ENCODE measurements at regions not wholly inside any gene's neighbourhood (a gene's known extent, or its start where the extent isn't known, plus 50 kb on each side); places are given as distances from the start of the nearest gene placed in this dataset.

GRCh38 chr13:77443511-77443910 is 92.0 kb upstream of the SCEL start:
- Mint-ChIP-seq H3K4me3 (no peak overlapping the region), H3K27ac (no peak overlapping the region), H3K4me1 (ENCODE audit: low read depth) (peaks cover 5% of the 10 kb centered on the region), H3K9me3 (ENCODE audit: low read depth) (no peaks in the 10 kb centered on the region), H3K36me3 (no peaks in the 10 kb centered on the region), H3K27me3 (no peaks in the 10 kb centered on the region)

- H3K4me3 Mint-ChIP-seq: no peak overlapping the region
- no peaks in the 10 kb centered on the region for H3K9me3 Mint-ChIP-seq (ENCODE audit: low read depth)
- H3K36me3 Mint-ChIP-seq: no peaks in the 10 kb centered on the region
- no peak overlapping the region for H3K27ac Mint-ChIP-seq
- no peaks in the 10 kb centered on the region for H3K4me1 Mint-ChIP-seq (ENCODE audit: low read depth)
- H3K27me3 Mint-ChIP-seq: no peaks in the 10 kb centered on the region
Measured at GRCh38 chr13:77437267-77437666, 98.2 kb upstream of the SCEL start.

DNA sequence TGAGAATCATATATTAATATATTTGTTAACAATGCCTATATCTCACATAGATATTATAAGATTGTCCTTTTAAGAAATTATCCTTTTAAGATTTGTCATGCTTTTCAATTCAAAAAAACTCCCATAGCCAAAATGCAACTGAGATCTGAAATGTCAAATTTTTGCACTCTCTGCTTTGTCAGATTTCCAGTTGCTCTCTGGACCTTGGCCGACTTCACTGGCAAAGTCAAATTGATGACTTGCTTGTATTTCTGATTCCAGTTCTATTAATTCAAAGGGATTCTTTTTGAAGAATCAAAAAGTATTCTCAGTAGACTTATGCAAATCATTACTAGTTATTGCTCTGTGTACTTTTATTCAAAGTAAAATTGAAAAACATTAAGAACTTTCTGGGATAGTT is 101.2 kb upstream of the SCEL start:
- H3K36me3 Mint-ChIP-seq: peaks cover 2% of the 10 kb centered on the region
- no peaks in the 10 kb centered on the region for H3K4me1 Mint-ChIP-seq (ENCODE audit: low read depth)
- no peak overlapping the region for H3K27ac Mint-ChIP-seq
- no peak overlapping the region for H3K4me3 Mint-ChIP-seq
- H3K9me3 Mint-ChIP-seq (ENCODE audit: low read depth): no peaks in the 10 kb centered on the region
- H3K27me3 Mint-ChIP-seq: no peaks in the 10 kb centered on the region

DNA sequence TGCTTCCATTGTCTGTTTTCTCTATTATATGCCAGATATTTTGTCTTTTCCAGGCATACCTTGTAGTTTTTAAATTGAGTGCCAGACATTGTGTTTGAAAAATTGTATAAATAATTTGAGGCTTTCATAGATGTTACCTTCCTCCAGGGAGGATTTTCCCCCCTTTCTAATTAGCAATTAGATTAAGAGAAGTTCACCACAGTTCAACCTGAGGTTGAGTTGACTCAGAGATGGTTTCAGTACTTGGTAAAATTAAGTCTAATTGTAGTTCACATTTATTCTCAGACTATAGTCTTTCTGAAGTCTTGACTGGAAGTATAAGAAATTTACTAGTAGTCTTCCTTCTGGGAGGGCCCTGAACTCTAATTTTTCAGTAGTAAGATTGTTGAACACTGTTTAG is 104.1 kb upstream of the SCEL start:
- H3K27me3 Mint-ChIP-seq: no peaks in the 10 kb centered on the region

GRCh38 chr13:77430377-77430951 is 103.6 kb upstream of the MYCBP2 start:
- no peak overlapping the region for H3K27ac Mint-ChIP-seq
- H3K4me1 Mint-ChIP-seq (ENCODE audit: low read depth): no peaks in the 10 kb centered on the region
- H3K4me3 Mint-ChIP-seq: no peak overlapping the region

More for the DNA sequence above, 104.1 kb upstream of the SCEL start:
- no peak overlapping the region for H3K4me3 Mint-ChIP-seq
- H3K27ac Mint-ChIP-seq: no peak overlapping the region
- H3K4me1 Mint-ChIP-seq (ENCODE audit: low read depth): no peaks in the 10 kb centered on the region
- no peaks in the 10 kb centered on the region for H3K9me3 Mint-ChIP-seq (ENCODE audit: low read depth)
- H3K36me3 Mint-ChIP-seq: peaks cover 5% of the 10 kb centered on the region

GRCh38 chr13:77429320-77430142 is 102.6 kb upstream of the MYCBP2 start:
- H3K9me3 Mint-ChIP-seq (ENCODE audit: low read depth): no peaks in the 10 kb centered on the region
- no peaks in the 10 kb centered on the region for H3K4me1 Mint-ChIP-seq (ENCODE audit: low read depth)
- H3K4me3 Mint-ChIP-seq: no peak overlapping the region
- H3K27ac Mint-ChIP-seq: no peak overlapping the region
- peaks cover 5% of the 10 kb centered on the region for H3K36me3 Mint-ChIP-seq
- no peaks in the 10 kb centered on the region for H3K27me3 Mint-ChIP-seq

More at GRCh38 chr13:77430377-77430951, 103.6 kb upstream of the MYCBP2 start:
- Mint-ChIP-seq H3K27me3 (no peaks in the 10 kb centered on the region), H3K9me3 (ENCODE audit: low read depth) (no peaks in the 10 kb centered on the region), H3K36me3 (peaks cover 5% of the 10 kb centered on the region)

- no peaks in the 10 kb centered on the region for H3K9me3 Mint-ChIP-seq (ENCODE audit: low read depth)
- no peak overlapping the region for H3K4me3 Mint-ChIP-seq
- peaks cover 5% of the 10 kb centered on the region for H3K36me3 Mint-ChIP-seq
- no peaks in the 10 kb centered on the region for H3K4me1 Mint-ChIP-seq (ENCODE audit: low read depth)
- H3K27ac Mint-ChIP-seq: no peak overlapping the region
- H3K27me3 Mint-ChIP-seq: no peaks in the 10 kb centered on the region
Measured at GRCh38 chr13:77425705-77426104, 98.8 kb upstream of the MYCBP2 start.

DNA sequence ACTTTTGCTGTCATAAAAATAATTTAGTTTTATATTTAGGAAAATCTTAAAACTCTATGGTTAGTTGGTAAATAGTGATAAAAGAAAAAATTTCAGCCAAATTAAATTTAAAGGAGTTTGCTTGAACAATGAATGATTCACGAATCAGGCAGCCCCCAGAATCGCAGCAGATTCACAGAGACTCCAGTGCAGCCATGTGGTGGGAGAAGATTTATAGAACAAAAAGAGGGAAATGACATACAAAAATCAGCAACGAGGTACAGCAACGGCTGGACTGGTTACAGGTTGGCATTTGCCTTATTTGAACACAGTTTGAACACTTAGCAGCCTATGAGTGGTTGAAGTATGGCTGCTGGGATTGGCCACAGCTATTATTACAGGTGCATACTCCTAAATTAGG is 96.4 kb upstream of the MYCBP2 start:
- H3K36me3 Mint-ChIP-seq: peaks cover 3% of the 10 kb centered on the region
- H3K4me3 Mint-ChIP-seq: no peak overlapping the region
- H3K27me3 Mint-ChIP-seq: no peaks in the 10 kb centered on the region
- H3K27ac Mint-ChIP-seq: no peak overlapping the region
- H3K4me1 Mint-ChIP-seq (ENCODE audit: low read depth): no peaks in the 10 kb centered on the region
- H3K9me3 Mint-ChIP-seq (ENCODE audit: low read depth): no peaks in the 10 kb centered on the region

DNA sequence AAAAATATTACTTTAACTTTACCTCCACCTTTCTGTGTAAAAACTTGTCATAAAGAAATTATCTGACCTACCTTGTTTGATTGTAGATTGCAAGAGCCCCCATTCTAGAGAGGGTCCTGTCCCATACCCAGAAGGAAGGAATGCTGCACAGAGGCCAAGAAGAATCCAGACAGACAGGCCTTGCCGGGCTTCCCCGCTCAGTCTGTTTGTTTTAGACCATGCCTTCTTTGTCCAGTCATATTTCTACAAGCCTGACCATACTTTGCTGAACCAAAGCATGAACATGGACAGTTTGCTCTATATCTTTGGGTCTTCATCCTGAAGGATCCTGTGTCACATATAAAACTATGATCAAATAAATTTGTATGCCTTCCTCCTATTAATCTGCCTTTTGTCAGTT is 95.8 kb upstream of the MYCBP2 start:
- Mint-ChIP-seq H3K27me3 (no peaks in the 10 kb centered on the region), H3K27ac (no peak overlapping the region), H3K36me3 (peaks cover 3% of the 10 kb centered on the region), H3K4me1 (ENCODE audit: low read depth) (no peaks in the 10 kb centered on the region), H3K4me3 (no peak overlapping the region), H3K9me3 (ENCODE audit: low read depth) (no peaks in the 10 kb centered on the region)

DNA sequence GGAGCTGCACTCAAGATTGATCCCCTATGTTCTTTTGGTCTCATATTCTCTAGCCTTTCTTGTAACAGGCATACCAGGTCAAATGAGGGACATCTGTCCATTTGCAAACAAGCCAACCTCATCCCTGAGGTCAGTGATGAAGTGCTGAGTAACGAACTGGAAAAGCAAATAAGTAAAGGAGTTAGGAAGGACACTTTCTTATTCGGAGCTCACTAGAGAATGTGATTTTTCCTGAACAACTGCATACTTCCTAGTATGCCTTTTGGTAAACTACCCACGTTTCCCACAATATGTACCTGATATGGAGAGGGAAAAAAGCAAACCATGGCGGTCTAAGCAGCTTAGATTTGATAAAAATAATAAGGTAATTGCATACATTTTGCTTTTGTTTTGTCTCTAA is 91.0 kb upstream of the MYCBP2 start:
- Mint-ChIP-seq H3K4me3 (no peak overlapping the region), H3K27ac (no peak overlapping the region), H3K4me1 (ENCODE audit: low read depth) (peaks cover 1% of the 10 kb centered on the region), H3K36me3 (no peaks in the 10 kb centered on the region), H3K9me3 (ENCODE audit: low read depth) (no peaks in the 10 kb centered on the region), H3K27me3 (no peaks in the 10 kb centered on the region)

- Mint-ChIP-seq H3K9me3 (ENCODE audit: low read depth) (no peaks in the 10 kb centered on the region), H3K27ac (no peak overlapping the region), H3K4me1 (ENCODE audit: low read depth) (peaks cover 1% of the 10 kb centered on the region), H3K36me3 (no peaks in the 10 kb centered on the region), H3K27me3 (no peaks in the 10 kb centered on the region), H3K4me3 (no peak overlapping the region)
Measured at GRCh38 chr13:77416666-77417212, 89.8 kb upstream of the MYCBP2 start.

GRCh38 chr13:77415253-77416071 is 88.6 kb upstream of the MYCBP2 start:
- H3K27ac Mint-ChIP-seq: no peak overlapping the region
- no peak overlapping the region for H3K4me3 Mint-ChIP-seq
- peaks cover 1% of the 10 kb centered on the region for H3K4me1 Mint-ChIP-seq (ENCODE audit: low read depth)
- H3K9me3 Mint-ChIP-seq (ENCODE audit: low read depth): no peaks in the 10 kb centered on the region
- no peaks in the 10 kb centered on the region for H3K36me3 Mint-ChIP-seq
- H3K27me3 Mint-ChIP-seq: no peaks in the 10 kb centered on the region

DNA sequence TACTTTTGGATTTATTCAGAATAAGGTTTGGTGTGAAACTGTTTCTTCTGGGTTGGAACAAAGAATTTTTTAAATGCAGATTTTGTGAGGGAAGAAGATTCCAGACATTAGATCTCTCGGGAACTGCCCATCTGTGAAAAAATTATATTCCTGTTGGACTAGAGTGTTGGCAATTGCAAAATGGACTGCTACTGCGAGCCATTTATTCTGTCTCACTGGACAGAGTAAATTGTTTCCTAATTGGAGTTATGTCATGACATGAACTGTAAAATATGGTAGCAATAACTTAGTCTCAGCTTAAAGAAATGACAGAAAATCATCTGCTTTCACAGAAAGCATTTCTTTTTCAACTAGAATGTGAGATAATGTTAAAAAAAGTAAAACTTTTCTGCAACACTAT is 86.0 kb upstream of the MYCBP2 start:
- Mint-ChIP-seq H3K27me3 (no peaks in the 10 kb centered on the region), H3K4me1 (ENCODE audit: low read depth) (peaks cover 1% of the 10 kb centered on the region), H3K9me3 (ENCODE audit: low read depth) (no peaks in the 10 kb centered on the region), H3K4me3 (no peak overlapping the region), H3K36me3 (no peaks in the 10 kb centered on the region), H3K27ac (no peak overlapping the region)

DNA sequence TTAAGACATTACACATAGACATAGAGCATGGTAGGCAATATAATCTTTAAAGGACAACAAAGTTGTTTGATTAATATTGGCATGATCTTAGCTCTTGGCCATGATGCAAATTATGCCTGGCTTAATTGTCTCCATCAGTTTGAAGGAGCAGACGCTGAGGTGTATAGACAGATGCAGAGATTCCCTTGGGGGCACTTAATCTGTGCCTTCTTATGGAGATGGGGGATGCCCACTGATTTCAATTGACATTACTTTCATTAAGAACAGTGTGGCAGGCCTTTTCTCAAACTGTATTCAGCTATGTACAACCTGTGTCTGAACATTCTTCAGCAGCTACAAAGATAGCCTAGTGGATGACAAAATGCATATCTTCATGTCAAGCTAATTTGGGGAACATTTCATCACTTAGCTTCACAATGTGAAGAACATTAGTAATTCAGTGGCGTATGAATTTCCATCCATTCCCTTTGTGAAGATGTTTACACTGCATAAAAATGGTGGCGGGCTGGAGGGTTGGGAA is 85.3 kb upstream of the MYCBP2 start:
- peaks cover 1% of the 10 kb centered on the region for H3K4me1 Mint-ChIP-seq (ENCODE audit: low read depth)
- no peak overlapping the region for H3K4me3 Mint-ChIP-seq
- no peaks in the 10 kb centered on the region for H3K36me3 Mint-ChIP-seq
- no peaks in the 10 kb centered on the region for H3K27me3 Mint-ChIP-seq
- no peaks in the 10 kb centered on the region for H3K9me3 Mint-ChIP-seq (ENCODE audit: low read depth)
- H3K27ac Mint-ChIP-seq: no peak overlapping the region

DNA sequence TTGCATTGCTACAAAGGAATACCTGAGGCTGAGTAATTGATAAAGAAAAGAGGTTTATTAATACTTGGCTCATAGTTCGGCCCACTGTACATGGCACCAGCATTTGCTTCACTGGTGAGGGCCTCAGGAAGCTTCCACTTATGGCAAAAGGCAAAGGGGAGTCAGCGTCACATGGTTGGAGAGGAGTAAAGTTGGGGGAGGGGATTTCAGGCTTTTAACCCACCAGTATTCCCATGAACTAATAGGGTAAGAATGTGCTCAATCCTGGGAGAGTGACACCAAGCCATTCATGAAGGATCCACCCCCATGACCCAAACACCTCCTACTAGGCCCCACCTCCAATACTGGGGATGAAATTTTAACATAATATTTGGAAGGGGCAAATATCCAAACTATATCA is 82.5 kb upstream of the MYCBP2 start:
- Mint-ChIP-seq H3K9me3 (ENCODE audit: low read depth) (no peaks in the 10 kb centered on the region), H3K27ac (no peak overlapping the region), H3K27me3 (no peaks in the 10 kb centered on the region), H3K4me1 (ENCODE audit: low read depth) (no peaks in the 10 kb centered on the region), H3K4me3 (no peak overlapping the region), H3K36me3 (no peaks in the 10 kb centered on the region)

Measured in activated naive CD8-positive, alpha-beta T cell (primary cell).